HepG2 (cell line): ENCODE measurements at regions not wholly inside any gene's neighbourhood (a gene's known extent, or its start where the extent isn't known, plus 50 kb on each side); places are given as distances from the start of the nearest gene placed in this dataset.

Experiments
- AHR ChIP-seq: IDR thresholded peaks from 2 replicates; pipeline ENCODE4 v1.6.1; 2018; ENCODE audit warnings: missing genetic modification reagents, missing compliant biosample characterization
- BHLHE40 ChIP-seq: IDR thresholded peaks from 2 replicates; pipeline ENCODE4 v1.6.1; 2011; ENCODE audit warnings: low read length, improper control_type of control experiment
- CEBPB ChIP-seq: IDR thresholded peaks from 2 replicates; pipeline ENCODE4 v1.6.1; 2011; ENCODE audit warnings: low read depth, low read length, improper control_type of control experiment, borderline replicate concordance
- DNMT3B ChIP-seq: conservative IDR thresholded peaks from 2 replicates; pipeline ENCODE4 v1.6.1; 2016; ENCODE audit warnings: missing biosample characterization, control low read depth
- ETV5 ChIP-seq: IDR thresholded peaks from 2 replicates; pipeline ENCODE4 v1.6.1; 2018; ENCODE audit warnings: missing biosample characterization, missing genetic modification reagents, inconsistent platforms, borderline replicate concordance
- FOSL2 ChIP-seq: sonication (generic); formaldehyde crosslinking; IDR thresholded peaks from 2 replicates; pipeline ENCODE4 v1.4.0; 2020; ENCODE audit warnings: missing genetic modification reagents
- GATA4 ChIP-seq: sonication (generic); IDR thresholded peaks from 2 replicates; pipeline ENCODE4 v1.6.1; 2016; ENCODE audit warnings: antibody characterized with exemption, low read depth, borderline replicate concordance
- HDAC6 ChIP-seq: fragments of 200-600 bp; sonication (generic); IDR thresholded peaks from 2 replicates; pipeline ENCODE4 v1.7.0; 2017; ENCODE audit warnings: mild to moderate bottlenecking, antibody characterized with exemption, low read length, low read depth
- HMG20A ChIP-seq: IDR thresholded peaks from 2 replicates; pipeline ENCODE4 v1.6.1; 2016; ENCODE audit warnings: borderline replicate concordance
- HNRNPH1 ChIP-seq: fragments of 200-400 bp; formaldehyde crosslinking; optimal IDR thresholded peaks from 2 replicates; pipeline ENCODE3; 2017; ENCODE audit warnings: mild to moderate bottlenecking, low read depth, low read length
- ISL2 ChIP-seq: sonication (generic); formaldehyde crosslinking; IDR thresholded peaks from 2 replicates; pipeline ENCODE4 v1.5.0; 2020; ENCODE audit warnings: missing genetic modification reagents
- KDM6A ChIP-seq: IDR thresholded peaks from 2 replicates; pipeline ENCODE4 v1.6.1; 2016; ENCODE audit warnings: low read depth
- RARG ChIP-seq: sonication (generic); formaldehyde crosslinking; IDR thresholded peaks from 2 replicates; pipeline ENCODE4 v1.4.0; 2020; ENCODE audit warnings: low read depth, mild to moderate bottlenecking, missing genetic modification reagents
- SRF ChIP-seq: IDR thresholded peaks from 2 replicates; pipeline ENCODE4 v1.6.1; 2011; ENCODE audit warnings: mild to moderate bottlenecking, low read depth, low read length, moderate library complexity
- SRSF9 ChIP-seq: fragments of 200-400 bp; formaldehyde crosslinking; IDR thresholded peaks from 2 replicates; pipeline ENCODE4 v1.6.1; 2018; ENCODE audit warnings: borderline replicate concordance, mild to moderate bottlenecking, low read depth, low read length; ENCODE audit not compliant: insufficient read depth, poor library complexity, severe bottlenecking
- ZFP37 ChIP-seq: sonication (generic); formaldehyde crosslinking; IDR thresholded peaks from 2 replicates; pipeline ENCODE4 v1.4.0; 2020; ENCODE audit warnings: missing genetic modification reagents, borderline replicate concordance
- ZNF10 ChIP-seq: sonication (generic); formaldehyde crosslinking; IDR thresholded peaks from 2 replicates; pipeline ENCODE4 v1.4.0; 2020; ENCODE audit warnings: mild to moderate bottlenecking, low read depth, missing genetic modification reagents, borderline replicate concordance
- ZNF350 ChIP-seq: sonication (generic); formaldehyde crosslinking; IDR thresholded peaks from 2 replicates; pipeline ENCODE4 v1.4.0; 2020; ENCODE audit warnings: mild to moderate bottlenecking, low read depth, missing genetic modification reagents, borderline replicate concordance
- ZNF382 ChIP-seq: sonication (generic); formaldehyde crosslinking; IDR thresholded peaks from 2 replicates; pipeline ENCODE4 v1.5.0; 2020; ENCODE audit warnings: missing genetic modification reagents, mild to moderate bottlenecking, borderline replicate concordance
- ZNF562 ChIP-seq: sonication (generic); formaldehyde crosslinking; IDR thresholded peaks from 2 replicates; pipeline ENCODE4 v1.8.0; 2022; ENCODE audit warnings: missing genetic modification reagents, borderline replicate concordance
- ZNF816 ChIP-seq: sonication (generic); formaldehyde crosslinking; IDR thresholded peaks from 2 replicates; pipeline ENCODE4 v1.8.0; 2022; ENCODE audit warnings: missing genetic modification reagents, mild to moderate bottlenecking, borderline replicate concordance
- ZSCAN25 ChIP-seq: sonication (generic); formaldehyde crosslinking; IDR thresholded peaks from 2 replicates; pipeline ENCODE4 v1.8.0; 2022; ENCODE audit warnings: mild to moderate bottlenecking, missing genetic modification reagents
- TF ChIP-seq, protein P1 (sequence below): sonication (generic); formaldehyde crosslinking; IDR thresholded peaks from 2 replicates; pipeline ENCODE4 v1.4.0; 2020; ENCODE audit warnings: missing genetic modification reagents
- TF ChIP-seq, protein P2 (sequence below): sonication (generic); formaldehyde crosslinking; IDR thresholded peaks from 2 replicates; pipeline ENCODE4 v1.4.0; 2020; ENCODE audit warnings: missing genetic modification reagents; ENCODE audit errors: not compliant biosample characterization
- TF ChIP-seq, protein P3 (sequence below): sonication (generic); formaldehyde crosslinking; IDR thresholded peaks from 2 replicates; pipeline ENCODE4 v1.4.0; 2020; ENCODE audit warnings: mild to moderate bottlenecking, missing genetic modification reagents
- TF ChIP-seq, protein P4 (sequence below): sonication (generic); formaldehyde crosslinking; IDR thresholded peaks from 2 replicates; pipeline ENCODE4 v1.4.0; 2020; ENCODE audit warnings: missing genetic modification reagents, borderline replicate concordance

DNA sequence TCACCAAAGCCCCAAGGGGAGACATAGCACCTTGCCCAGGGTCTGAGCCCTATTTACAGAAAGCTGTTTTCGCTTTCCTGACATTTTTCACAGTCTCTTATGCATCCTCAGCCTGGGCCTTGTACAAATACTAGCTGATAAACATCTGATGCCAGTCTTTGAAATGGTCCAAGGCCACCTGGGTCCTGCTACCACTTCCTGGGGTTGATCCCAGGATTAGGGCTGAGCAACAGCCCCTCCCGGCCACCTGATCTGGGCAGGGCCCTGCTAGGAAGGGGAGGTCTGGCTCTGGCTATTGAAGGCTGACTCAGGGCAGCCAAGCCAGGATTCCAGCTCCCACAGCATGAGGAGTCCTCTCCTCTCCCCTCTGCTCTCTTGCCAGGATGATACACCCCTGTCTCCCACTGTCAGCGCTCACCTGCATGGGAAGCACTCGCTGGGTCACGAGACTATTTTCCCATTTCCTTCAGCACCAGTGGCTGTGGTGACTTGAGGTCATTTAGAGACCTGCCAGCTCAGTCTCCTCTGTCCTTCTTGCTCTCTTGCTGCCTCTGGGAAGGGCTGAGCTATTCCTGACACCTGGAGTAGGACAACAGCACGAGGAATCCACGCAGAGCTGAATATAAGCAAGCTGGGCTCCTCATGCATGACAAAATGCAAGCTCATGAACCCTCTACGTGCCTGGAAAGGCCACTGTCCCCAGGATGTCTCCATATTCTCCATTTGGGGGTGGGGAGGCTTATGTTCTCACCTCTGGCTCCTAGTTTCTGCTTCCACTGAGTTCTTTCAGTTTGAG lies 53.0 kb upstream of the LGALSL start (continued):
- TF ChIP-seq, protein P1, sequence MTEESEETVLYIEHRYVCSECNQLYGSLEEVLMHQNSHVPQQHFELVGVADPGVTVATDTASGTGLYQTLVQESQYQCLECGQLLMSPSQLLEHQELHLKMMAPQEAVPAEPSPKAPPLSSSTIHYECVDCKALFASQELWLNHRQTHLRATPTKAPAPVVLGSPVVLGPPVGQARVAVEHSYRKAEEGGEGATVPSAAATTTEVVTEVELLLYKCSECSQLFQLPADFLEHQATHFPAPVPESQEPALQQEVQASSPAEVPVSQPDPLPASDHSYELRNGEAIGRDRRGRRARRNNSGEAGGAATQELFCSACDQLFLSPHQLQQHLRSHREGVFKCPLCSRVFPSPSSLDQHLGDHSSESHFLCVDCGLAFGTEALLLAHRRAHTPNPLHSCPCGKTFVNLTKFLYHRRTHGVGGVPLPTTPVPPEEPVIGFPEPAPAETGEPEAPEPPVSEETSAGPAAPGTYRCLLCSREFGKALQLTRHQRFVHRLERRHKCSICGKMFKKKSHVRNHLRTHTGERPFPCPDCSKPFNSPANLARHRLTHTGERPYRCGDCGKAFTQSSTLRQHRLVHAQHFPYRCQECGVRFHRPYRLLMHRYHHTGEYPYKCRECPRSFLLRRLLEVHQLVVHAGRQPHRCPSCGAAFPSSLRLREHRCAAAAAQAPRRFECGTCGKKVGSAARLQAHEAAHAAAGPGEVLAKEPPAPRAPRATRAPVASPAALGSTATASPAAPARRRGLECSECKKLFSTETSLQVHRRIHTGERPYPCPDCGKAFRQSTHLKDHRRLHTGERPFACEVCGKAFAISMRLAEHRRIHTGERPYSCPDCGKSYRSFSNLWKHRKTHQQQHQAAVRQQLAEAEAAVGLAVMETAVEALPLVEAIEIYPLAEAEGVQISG (CRISPR knock-in tag) = no peak
- TF ChIP-seq ZNF562 (CRISPR knock-in tag) = no peak
- TF ChIP-seq CEBPB = no peak
- TF ChIP-seq SRSF9 = no peak
- no peak for TF ChIP-seq SRF
- no peak for TF ChIP-seq HNRNPH1
- TF ChIP-seq GATA4 = no peak
- TF ChIP-seq, protein P2, sequence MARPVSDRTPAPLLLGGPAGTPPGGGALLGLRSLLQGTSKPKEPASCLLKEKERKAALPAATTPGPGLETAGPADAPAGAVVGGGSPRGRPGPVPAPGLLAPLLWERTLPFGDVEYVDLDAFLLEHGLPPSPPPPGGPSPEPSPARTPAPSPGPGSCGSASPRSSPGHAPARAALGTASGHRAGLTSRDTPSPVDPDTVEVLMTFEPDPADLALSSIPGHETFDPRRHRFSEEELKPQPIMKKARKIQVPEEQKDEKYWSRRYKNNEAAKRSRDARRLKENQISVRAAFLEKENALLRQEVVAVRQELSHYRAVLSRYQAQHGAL (CRISPR knock-in tag) = no peak
- peak; percentile 49; the same call in 1 of the 2 replicates for TF ChIP-seq ZNF350 (CRISPR knock-in tag)
- TF ChIP-seq RARG (CRISPR knock-in tag) = no peak
- 0 out of 2 replicates have a peak, but pooled peaks have one; percentile 30 for TF ChIP-seq AHR (CRISPR knock-in tag)
- TF ChIP-seq ZSCAN25 = no peak; the same call in 1 of the 2 replicates
- TF ChIP-seq ETV5 (CRISPR knock-in tag) = peak; percentile 47; the same call in 1 of the 2 replicates
- no peak for TF ChIP-seq HDAC6
- TF ChIP-seq, protein P3, sequence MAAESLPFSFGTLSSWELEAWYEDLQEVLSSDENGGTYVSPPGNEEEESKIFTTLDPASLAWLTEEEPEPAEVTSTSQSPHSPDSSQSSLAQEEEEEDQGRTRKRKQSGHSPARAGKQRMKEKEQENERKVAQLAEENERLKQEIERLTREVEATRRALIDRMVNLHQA (CRISPR knock-in tag) = no peak
- TF ChIP-seq KDM6A (CRISPR knock-in tag) = no peak
- peak; percentile 46; the same call in 1 of the 2 replicates for TF ChIP-seq HMG20A (CRISPR knock-in tag)
- TF ChIP-seq ZFP37 (CRISPR knock-in tag) = no peak
- TF ChIP-seq, protein P4, sequence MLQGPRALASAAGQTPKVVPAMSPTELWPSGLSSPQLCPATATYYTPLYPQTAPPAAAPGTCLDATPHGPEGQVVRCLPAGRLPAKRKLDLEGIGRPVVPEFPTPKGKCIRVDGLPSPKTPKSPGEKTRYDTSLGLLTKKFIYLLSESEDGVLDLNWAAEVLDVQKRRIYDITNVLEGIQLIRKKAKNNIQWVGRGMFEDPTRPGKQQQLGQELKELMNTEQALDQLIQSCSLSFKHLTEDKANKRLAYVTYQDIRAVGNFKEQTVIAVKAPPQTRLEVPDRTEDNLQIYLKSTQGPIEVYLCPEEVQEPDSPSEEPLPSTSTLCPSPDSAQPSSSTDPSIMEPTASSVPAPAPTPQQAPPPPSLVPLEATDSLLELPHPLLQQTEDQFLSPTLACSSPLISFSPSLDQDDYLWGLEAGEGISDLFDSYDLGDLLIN (CRISPR knock-in tag) = no peak
- TF ChIP-seq BHLHE40 = no peak
- TF ChIP-seq FOSL2 (CRISPR knock-in tag) = peak; percentile 53
- TF ChIP-seq ZNF382 (CRISPR knock-in tag) = no peak
- no peak for TF ChIP-seq DNMT3B (CRISPR knock-in tag)
- TF ChIP-seq ZNF10 (CRISPR knock-in tag) = 0 out of 2 replicates have a peak, but pooled peaks have one; percentile 38
- no peak for TF ChIP-seq ISL2 (CRISPR knock-in tag)
- TF ChIP-seq ZNF816 = no peak
